D721Med (cell line): ENCODE measurements at regions not wholly inside any gene's neighbourhood (a gene's known extent, or its start where the extent isn't known, plus 50 kb on each side); places are given as distances from the start of the nearest gene placed in this dataset.

Experiments used
- DNase-seq: peaks from one replicate; pipeline ENCODE4 v3.0.0; 2011; ENCODE audit warnings: low spot score; ENCODE audit not compliant: insufficient read length
- FAIRE-seq: peaks from 2 replicates; lab custom pipeline; 2011; peaks lifted over from hg19 to GRCh38; lab: Jason Lieb, UNC
- CTCF ChIP-seq: IDR thresholded peaks from 2 replicates; pipeline ENCODE4 v1.5.1; 2012; ENCODE audit warnings: mild to moderate bottlenecking, control low read depth; ENCODE audit not compliant: insufficient read depth; ENCODE audit errors: missing control alignments

GRCh38 chr4:80129785-80130184 lies 56.8 kb upstream of the ANTXR2 start:
- no peak for TF ChIP-seq CTCF
- DNase-seq (no peak), FAIRE-seq (no peak)

- FAIRE-seq (no peak), DNase-seq (no peak)
- TF ChIP-seq CTCF: no peak
Observed at GRCh38 chr4:80128941-80129340, 55.9 kb upstream of the ANTXR2 start.

- TF ChIP-seq CTCF: no peak
- FAIRE-seq: no peak
- no peak for DNase-seq
Observed at GRCh38 chr4:80127870-80128419, 54.9 kb upstream of the ANTXR2 start.

GRCh38 chr4:80126435-80126834 lies 53.4 kb upstream of the ANTXR2 start:
- no peak for DNase-seq
- FAIRE-seq: no peak
- TF ChIP-seq CTCF: no peak

GRCh38 chr4:80125252-80126177 lies 52.5 kb upstream of the ANTXR2 start:
- DNase-seq (no peak), FAIRE-seq (no peak)
- TF ChIP-seq CTCF: peak; percentile 23

- FAIRE-seq: no peak
- no peak for TF ChIP-seq CTCF
- DNase-seq: no peak
Observed at GRCh38 chr4:80124246-80125211, 51.5 kb upstream of the ANTXR2 start.
